ENCODE measurements at regions not wholly inside any gene's neighbourhood (a gene's known extent, or its start where the extent isn't known, plus 50 kb on each side); places are given as distances from the start of the nearest gene placed in this dataset.

DNA sequence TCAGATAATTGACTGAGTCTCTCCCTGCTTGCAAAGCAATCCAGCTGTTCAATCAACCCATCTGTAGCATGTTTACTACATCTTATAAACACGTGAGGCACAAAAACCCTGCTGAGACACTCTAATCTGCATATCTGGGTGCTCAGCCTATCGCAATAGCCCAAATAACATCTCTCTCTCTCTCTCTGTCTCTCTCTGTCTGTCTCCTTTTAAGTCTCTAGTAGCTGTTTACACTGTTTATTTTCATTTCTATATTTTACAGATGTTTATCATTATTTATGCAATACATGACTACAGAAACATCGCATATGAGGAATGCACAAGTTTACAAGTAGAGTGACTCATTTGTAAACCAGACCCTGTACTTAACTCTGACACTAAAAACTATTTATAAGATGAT, 422.1 kb upstream of the DSEL start:
- DNase-seq (ENCODE audit: low read depth) = no peak
- TF ChIP-seq, protein P1, sequence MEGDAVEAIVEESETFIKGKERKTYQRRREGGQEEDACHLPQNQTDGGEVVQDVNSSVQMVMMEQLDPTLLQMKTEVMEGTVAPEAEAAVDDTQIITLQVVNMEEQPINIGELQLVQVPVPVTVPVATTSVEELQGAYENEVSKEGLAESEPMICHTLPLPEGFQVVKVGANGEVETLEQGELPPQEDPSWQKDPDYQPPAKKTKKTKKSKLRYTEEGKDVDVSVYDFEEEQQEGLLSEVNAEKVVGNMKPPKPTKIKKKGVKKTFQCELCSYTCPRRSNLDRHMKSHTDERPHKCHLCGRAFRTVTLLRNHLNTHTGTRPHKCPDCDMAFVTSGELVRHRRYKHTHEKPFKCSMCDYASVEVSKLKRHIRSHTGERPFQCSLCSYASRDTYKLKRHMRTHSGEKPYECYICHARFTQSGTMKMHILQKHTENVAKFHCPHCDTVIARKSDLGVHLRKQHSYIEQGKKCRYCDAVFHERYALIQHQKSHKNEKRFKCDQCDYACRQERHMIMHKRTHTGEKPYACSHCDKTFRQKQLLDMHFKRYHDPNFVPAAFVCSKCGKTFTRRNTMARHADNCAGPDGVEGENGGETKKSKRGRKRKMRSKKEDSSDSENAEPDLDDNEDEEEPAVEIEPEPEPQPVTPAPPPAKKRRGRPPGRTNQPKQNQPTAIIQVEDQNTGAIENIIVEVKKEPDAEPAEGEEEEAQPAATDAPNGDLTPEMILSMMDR (IDR thresholded peaks at IDR 0.05; ENCODE audit: low read depth, low read length) = no peak
- TF ChIP-seq MYC (IDR thresholded peaks at IDR 0.05; ENCODE audit: low read depth, low read length) = no peak
- TF ChIP-seq, protein P2, sequence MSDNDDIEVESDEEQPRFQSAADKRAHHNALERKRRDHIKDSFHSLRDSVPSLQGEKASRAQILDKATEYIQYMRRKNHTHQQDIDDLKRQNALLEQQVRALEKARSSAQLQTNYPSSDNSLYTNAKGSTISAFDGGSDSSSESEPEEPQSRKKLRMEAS (IDR thresholded peaks at IDR 0.05; ENCODE audit: low read depth, low read length) = no peak
- TF ChIP-seq POLR2A (IDR thresholded peaks at IDR 0.05; ENCODE audit: extremely low read depth, insufficient read length) = no peak
- H3K4me3 ChIP-seq (ENCODE audit: low read depth, low read length) = no peak overlapping the region

DNA sequence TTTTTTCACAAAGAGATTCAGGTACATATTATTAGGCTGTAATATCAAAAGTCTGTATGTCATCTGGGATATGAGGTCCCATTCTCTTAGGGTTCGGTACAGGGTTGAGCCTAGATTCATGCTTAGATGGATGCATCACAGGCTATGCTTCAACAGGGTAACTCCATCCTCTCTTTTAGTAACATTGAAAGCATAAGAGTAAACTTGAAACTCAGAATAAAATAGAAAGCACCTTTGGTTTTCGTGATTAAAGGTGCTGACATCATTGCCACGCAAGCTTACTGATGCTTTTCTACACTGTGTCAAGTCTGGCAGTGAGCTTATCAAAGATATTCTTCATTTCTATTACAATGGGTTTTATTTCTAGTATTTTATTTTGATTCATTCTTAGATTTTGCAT, 419.1 kb upstream of the DSEL start:
- TF ChIP-seq POLR2A (IDR thresholded peaks at IDR 0.05; ENCODE audit: extremely low read depth, insufficient read length) = no peak
- TF ChIP-seq, protein P1 (IDR thresholded peaks at IDR 0.05; ENCODE audit: low read depth, low read length) = no peak
- TF ChIP-seq, protein P2 (IDR thresholded peaks at IDR 0.05; ENCODE audit: low read depth, low read length) = no peak
- no peak for TF ChIP-seq MYC (IDR thresholded peaks at IDR 0.05; ENCODE audit: low read depth, low read length)
- no peak for DNase-seq (ENCODE audit: low read depth)
- no peak overlapping the region for H3K4me3 ChIP-seq (ENCODE audit: low read depth, low read length)

DNA sequence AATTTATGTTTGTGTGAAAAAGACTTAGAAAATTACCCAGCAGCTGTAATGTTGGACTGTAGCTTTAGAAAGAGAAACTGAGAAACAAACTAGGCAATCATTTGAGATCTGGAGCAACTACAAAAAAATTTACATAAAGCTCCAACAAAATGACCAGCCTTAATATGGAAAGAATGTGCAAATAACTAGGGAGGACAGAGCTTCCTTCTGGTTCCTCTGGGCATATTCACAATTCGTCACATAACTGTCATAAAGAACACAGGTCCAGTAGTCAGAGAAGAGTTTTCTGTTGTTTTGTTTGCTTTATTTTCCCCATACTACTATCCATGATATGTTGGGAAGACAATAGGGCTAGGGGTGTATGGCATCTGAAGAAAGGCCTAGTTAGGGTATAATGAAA, 416.8 kb upstream of the DSEL start:
- no peak for TF ChIP-seq POLR2A (IDR thresholded peaks at IDR 0.05; ENCODE audit: extremely low read depth, insufficient read length)
- TF ChIP-seq MYC (IDR thresholded peaks at IDR 0.05; ENCODE audit: low read depth, low read length) = no peak
- TF ChIP-seq, protein P2 (IDR thresholded peaks at IDR 0.05; ENCODE audit: low read depth, low read length) = no peak
- TF ChIP-seq, protein P1 (IDR thresholded peaks at IDR 0.05; ENCODE audit: low read depth, low read length) = no peak
- DNase-seq (ENCODE audit: low read depth) = no peak
- no peak overlapping the region for H3K4me3 ChIP-seq (ENCODE audit: low read depth, low read length)

DNA sequence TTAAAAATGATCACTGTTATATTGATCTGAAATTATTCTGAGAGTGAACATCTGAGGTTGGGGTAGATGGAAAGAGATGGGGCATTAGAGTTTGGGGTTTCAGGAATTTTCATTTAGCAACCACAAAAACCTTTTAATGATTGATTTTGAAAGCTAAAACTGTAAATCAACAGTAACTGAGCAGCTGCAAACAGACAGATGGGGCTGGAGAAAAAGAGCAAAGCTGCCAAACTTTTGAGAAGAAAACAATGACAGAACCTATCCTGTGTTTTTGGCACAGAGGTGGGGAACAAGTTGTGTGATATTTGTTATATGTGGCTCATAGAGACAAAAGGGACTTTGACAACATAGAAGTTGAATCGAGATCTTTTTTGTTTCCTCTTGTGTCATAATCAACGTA, 415.8 kb upstream of the DSEL start:
- H3K4me3 ChIP-seq (ENCODE audit: low read depth, low read length) = no peak overlapping the region
- TF ChIP-seq MYC (IDR thresholded peaks at IDR 0.05; ENCODE audit: low read depth, low read length) (no peak), POLR2A (IDR thresholded peaks at IDR 0.05; ENCODE audit: extremely low read depth, insufficient read length) (no peak)
- DNase-seq (ENCODE audit: low read depth) = no peak

DNA sequence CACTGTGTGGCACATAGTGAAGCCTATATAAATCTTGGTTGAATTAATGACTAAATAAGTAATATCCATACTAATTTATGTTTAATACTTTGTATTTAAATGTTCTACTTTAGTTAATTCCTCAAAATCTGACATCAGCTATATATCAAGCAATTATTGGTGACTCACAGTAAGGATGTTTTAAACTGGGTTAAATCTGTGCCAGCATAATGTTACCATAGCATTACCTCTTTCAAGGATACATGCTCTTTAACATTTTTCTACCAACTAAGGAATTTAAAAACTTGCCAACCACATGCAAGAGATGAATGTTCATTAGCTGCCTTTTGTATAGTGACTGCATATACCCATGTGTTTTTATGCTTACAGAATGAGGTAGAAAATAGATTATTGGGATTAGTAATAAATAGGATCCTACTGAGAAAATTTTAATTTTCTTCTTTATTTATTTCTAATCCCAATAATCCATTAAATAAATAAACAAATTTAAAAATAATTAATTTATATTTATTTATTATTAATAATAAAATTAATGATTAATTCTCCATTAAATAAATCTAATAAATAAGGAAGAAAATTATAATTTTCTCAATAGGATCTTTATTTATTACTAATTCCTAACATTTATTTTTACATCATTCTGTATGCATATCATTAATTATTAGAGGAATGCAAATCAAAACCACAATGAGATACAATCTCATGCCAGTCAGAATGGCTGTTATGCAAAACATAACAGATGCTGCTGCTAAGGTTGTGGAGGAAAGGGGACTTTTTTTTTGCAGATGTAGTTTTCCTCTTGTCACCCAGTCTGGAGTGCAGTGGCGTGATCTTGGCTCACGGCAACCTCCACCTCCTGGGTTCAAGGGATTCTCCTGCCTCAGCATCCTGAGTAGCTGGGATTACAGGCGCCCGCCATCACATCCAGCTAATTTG, 410.7 kb upstream of the DSEL start:
- TF ChIP-seq, protein P1 (IDR thresholded peaks at IDR 0.05; ENCODE audit: low read depth, low read length) = no peak
- TF ChIP-seq, protein P2 (IDR thresholded peaks at IDR 0.05; ENCODE audit: low read depth, low read length) = no peak
- TF ChIP-seq MYC (IDR thresholded peaks at IDR 0.05; ENCODE audit: low read depth, low read length) (no peak), POLR2A (IDR thresholded peaks at IDR 0.05; ENCODE audit: extremely low read depth, insufficient read length) (no peak)
- DNase-seq (ENCODE audit: low read depth) = no peak
- no peak overlapping the region for H3K4me3 ChIP-seq (ENCODE audit: low read depth, low read length)

DNA sequence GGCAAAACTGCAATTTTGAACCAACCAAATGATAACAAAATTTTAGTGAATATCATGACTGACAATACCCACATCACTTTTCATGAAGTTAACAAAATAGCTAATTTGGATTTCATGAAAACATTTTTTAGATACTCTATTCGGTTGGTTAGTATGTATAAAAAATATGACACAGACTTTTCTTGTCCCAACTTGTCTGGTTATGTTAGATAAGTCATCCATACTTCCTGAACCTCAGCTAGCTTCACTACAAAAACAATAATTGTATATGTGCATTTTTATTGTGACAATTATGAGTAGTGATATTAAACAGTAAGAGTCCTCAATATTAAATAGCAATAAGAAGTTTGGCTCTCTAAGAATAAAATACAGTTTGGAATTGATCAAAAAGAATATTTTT, 408.1 kb upstream of the DSEL start:
- no peak overlapping the region for H3K4me3 ChIP-seq (ENCODE audit: low read depth, low read length)
- no peak for TF ChIP-seq MYC (IDR thresholded peaks at IDR 0.05; ENCODE audit: low read depth, low read length)
- TF ChIP-seq, protein P2 (IDR thresholded peaks at IDR 0.05; ENCODE audit: low read depth, low read length) = no peak
- no peak for TF ChIP-seq POLR2A (IDR thresholded peaks at IDR 0.05; ENCODE audit: extremely low read depth, insufficient read length)
- TF ChIP-seq, protein P1 (IDR thresholded peaks at IDR 0.05; ENCODE audit: low read depth, low read length) = no peak
- DNase-seq (ENCODE audit: low read depth) = no peak
